DND-41 (cell line): ENCODE measurements at regions not wholly inside any gene's neighbourhood (a gene's known extent, or its start where the extent isn't known, plus 50 kb on each side); places are given as distances from the start of the nearest gene placed in this dataset.

Experiments
- EZH2 ChIP-seq: IDR thresholded peaks from 3 replicates; pipeline ENCODE4 v1.6.1; 2012; ENCODE audit warnings: borderline replicate concordance, low read depth, mild to moderate bottlenecking, moderate library complexity, low read length, inconsistent platforms; ENCODE audit not compliant: severe bottlenecking
- TF ChIP-seq, protein P1 (sequence below): IDR thresholded peaks from 2 replicates; pipeline ENCODE4 v1.5.1; 2012; ENCODE audit warnings: borderline replicate concordance, low read length, moderate library complexity, mild to moderate bottlenecking; ENCODE audit not compliant: poor library complexity, severe bottlenecking; ENCODE audit errors: extremely low read depth

DNA sequence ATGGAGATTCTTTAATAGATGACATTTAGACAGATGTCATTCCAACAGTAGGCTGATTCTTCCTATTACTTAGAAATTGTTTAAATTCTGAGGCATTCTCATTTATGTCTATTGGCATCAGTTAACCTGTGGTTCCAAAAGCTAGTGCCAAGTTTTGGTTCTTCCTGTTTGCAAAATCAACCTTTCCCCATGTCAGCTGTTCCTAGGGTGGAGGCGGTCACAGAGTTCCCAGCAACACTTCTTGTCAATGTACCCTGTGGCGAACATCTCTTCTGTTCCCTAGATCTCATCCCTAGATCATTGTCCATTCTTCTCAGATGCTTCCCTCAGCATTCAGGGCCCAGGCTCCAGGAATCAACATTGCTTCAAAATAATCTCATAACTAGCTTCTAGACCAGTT, 140.9 kb downstream of the PHLDA1 start:
- TF ChIP-seq, protein P1, sequence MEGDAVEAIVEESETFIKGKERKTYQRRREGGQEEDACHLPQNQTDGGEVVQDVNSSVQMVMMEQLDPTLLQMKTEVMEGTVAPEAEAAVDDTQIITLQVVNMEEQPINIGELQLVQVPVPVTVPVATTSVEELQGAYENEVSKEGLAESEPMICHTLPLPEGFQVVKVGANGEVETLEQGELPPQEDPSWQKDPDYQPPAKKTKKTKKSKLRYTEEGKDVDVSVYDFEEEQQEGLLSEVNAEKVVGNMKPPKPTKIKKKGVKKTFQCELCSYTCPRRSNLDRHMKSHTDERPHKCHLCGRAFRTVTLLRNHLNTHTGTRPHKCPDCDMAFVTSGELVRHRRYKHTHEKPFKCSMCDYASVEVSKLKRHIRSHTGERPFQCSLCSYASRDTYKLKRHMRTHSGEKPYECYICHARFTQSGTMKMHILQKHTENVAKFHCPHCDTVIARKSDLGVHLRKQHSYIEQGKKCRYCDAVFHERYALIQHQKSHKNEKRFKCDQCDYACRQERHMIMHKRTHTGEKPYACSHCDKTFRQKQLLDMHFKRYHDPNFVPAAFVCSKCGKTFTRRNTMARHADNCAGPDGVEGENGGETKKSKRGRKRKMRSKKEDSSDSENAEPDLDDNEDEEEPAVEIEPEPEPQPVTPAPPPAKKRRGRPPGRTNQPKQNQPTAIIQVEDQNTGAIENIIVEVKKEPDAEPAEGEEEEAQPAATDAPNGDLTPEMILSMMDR = no peak
- no peak for TF ChIP-seq EZH2
